GM12878 (cell line): ENCODE measurements at regions not wholly inside any gene's neighbourhood (a gene's known extent, or its start where the extent isn't known, plus 50 kb on each side); places are given as distances from the start of the nearest gene placed in this dataset.

Experiments
- ELK1 ChIP-seq: IDR thresholded peaks from 2 replicates; pipeline ENCODE4 v1.6.1; 2012; ENCODE audit warnings: low read depth, low read length, improper control_type of control experiment
- HDAC2 ChIP-seq: fragments of 200-600 bp; sonication (generic); IDR thresholded peaks from 2 replicates; pipeline ENCODE4 v1.6.1; 2017
- IKZF1 ChIP-seq: fragments of 450-650 bp; conservative IDR thresholded peaks from 2 replicates; pipeline ENCODE4 v1.6.1; 2017; ENCODE audit warnings: antibody characterized with exemption, mild to moderate bottlenecking
- JUND ChIP-seq: IDR thresholded peaks from 2 replicates; pipeline ENCODE4 v1.6.1; 2012; ENCODE audit warnings: low read depth, mild to moderate bottlenecking, low read length, improper control_type of control experiment, moderate library complexity
- KDM1A ChIP-seq: fragments of 200-600 bp; sonication (generic); IDR thresholded peaks from 2 replicates; pipeline ENCODE4 v1.6.1; 2016; ENCODE audit warnings: borderline replicate concordance

GRCh38 chr10:123262456-123262855 lies 108.3 kb downstream of the BUB3 start:
- TF ChIP-seq HDAC2: no peak
- no peak for TF ChIP-seq ELK1
- TF ChIP-seq IKZF1: no peak
- TF ChIP-seq KDM1A: no peak
- TF ChIP-seq JUND: no peak
